HG03565 (cell line): ENCODE measurements at regions not wholly inside any gene's neighbourhood (a gene's known extent, or its start where the extent isn't known, plus 50 kb on each side); places are given as distances from the start of the nearest gene placed in this dataset.

ENCODE experiments used
- ATAC-seq: cut with Tn5 transposase; IDR thresholded peaks from one replicate; pipeline ENCODE4 v1.9.1; 2021; ENCODE audit warnings: mild to moderate bottlenecking, moderate library complexity; ENCODE audit not compliant: unreplicated experiment

- no peak for ATAC-seq
Observed at GRCh38 chr6:119590066-119590465, 240.5 kb upstream of the MAN1A1 start.

DNA sequence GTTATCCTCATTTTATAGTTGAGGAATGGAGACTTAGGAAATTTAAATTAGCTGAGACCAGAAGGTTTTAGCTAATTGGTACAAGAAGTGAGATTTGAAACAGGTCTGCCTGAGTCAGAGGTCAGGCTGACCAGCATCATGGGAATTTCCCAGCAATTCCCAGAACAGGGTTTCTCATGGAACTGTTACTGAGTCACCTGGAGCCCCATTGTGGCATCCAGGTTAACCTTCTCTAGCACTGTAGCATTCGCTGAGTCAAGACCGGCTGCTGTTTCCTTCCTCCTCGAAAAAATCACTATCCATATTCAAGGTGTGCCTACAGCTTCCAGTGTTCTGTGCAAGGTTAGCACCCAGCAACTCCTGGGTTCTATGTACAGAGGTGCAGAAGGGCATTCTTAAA, 238.0 kb upstream of the MAN1A1 start:
- no peak for ATAC-seq

DNA sequence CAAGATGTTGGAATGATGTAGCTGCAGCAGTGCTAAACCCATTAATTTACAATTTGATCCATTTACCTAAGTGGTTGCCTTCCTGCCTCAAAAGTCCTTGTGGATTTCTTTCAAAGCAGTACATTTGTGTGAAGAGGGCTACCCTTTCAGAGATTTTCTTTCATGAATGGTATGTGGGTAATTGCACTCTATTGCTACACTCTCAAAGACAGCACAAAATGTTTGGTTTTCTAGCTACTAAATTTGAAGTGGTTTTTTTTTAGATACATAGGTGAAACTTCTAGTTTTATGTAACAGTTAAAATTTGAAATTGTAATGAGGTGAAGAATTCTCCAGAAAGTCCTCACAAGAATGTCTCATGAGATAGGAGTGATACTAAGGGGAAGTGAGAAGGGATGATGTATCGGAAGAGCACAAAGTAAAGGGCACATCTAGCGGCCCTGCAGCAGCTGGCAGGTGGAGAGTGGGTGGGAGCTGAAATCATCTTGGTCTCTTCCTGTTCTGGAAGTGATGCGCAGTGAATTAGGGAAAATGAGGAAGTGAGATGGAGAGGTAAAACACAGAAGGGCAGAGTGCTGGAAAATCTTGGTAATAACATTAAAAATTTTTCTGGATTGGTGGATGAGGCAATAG, 236.8 kb upstream of the MAN1A1 start:
- peak; percentile 94 for ATAC-seq

- no peak for ATAC-seq
Observed at GRCh38 chr6:119584088-119584487, 234.5 kb upstream of the MAN1A1 start.

DNA sequence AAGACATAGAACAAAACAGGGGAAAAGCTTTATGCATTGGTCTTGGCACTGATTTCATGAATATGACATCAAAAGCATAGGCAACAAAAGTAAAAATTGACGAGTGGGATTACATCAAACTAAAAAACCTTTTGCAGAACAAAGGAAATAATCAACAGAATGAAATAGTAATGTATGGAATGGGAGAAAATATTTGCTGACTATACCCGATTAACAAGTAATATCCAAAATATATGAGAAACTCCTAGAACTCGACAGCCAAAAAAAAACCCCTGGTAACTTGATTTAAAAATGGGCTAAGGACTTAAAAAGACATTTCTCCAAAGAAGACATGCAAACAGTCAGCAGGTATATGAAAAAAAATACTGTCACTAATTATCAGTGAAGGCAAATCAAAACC, 231.7 kb upstream of the MAN1A1 start:
- no peak for ATAC-seq

GRCh38 chr6:119575721-119576120, 226.2 kb upstream of the MAN1A1 start:
- ATAC-seq: no peak

DNA sequence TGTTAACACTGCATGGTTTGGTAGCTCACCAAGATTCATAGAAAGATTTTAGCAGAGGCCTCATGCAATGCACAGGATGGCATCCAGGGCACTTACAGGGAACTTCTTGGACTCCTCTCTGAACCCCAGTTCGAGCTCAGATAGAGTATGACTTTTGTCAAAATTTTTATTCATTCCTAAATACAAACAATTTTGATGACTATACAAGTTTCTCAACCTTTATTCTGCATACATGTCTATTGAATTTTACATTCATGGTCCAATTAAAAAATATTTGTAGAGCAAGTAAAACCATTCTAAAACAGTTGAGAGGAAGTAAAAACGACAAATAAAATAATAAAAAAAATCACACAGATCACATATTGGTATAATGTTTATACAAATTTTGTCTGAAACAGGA, 219.0 kb upstream of the MAN1A1 start:
- ATAC-seq: no peak

DNA sequence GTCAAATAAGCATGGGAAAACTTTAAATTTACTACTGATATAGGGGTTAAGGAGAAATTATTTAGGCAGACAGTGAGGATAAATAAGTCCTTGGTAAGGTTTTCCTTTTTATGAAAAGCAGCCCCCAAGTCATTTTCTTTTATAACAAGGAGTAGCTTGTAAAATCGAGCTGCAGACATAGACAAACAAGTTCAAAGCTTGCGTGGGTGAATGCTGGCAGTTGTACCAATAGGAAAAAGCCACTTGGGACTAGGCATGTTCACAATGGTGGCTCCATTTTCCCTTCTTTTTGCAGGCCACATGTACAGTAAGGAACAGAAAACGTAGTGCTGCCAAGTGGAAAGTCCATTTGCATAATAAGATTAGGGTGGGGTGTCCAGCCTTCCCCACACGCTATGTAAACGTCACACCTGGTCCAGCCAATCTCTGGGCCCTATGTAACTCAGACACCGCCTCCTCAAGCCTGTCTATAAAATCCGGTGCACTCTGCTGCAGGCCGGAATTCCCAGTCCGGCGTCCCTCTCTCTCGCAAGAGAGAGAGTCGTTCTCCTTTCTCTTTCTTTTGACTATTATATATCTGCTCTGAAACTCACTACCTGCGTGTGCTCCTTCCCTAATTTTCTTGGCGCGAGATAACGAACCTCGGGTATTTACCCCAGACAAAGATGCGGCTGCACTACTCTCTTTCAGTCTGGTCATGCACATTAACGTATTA, 217.1 kb upstream of the MAN1A1 start:
- no peak for ATAC-seq

DNA sequence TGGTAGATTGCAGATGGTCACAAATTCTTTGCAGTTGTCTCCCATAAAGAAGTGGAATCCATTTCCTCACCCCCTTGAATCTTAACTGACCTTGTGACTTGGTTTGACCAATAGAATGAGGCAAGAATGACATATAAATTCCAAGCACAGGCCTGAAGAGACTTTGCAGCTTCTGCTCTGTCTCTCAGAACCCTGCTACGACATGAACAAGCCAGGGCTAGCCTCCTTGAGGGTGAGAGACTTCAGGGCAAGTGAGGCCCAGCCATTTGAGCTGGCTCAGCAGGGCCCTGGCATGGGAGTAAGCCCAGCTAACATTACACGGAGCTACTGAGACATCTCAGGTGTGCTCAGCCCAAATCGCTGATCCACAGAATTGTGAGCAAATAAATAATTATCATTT, 216.3 kb upstream of the MAN1A1 start:
- no peak for ATAC-seq

GRCh38 chr6:119562168-119562567, 212.6 kb upstream of the MAN1A1 start:
- no peak for ATAC-seq

DNA sequence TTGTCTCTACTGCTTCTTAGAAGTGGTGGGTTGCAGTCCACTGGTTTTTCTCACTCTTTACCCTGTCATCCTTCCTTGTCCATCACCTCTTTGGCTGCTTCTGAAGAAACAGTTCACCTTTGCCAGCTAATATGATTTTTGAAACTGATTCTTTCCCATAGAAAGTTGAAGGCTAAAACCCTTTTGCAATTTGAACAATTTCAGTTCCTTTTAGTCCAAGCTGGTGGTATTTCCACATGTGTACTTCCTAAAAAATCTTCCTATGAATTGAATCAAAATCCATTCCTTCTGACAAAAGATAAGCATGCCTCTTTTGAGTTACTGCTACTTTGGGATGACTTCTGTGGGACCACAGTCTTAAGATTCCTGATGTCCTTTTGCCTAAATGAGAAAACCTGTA, 210.0 kb upstream of the MAN1A1 start:
- no peak for ATAC-seq

DNA sequence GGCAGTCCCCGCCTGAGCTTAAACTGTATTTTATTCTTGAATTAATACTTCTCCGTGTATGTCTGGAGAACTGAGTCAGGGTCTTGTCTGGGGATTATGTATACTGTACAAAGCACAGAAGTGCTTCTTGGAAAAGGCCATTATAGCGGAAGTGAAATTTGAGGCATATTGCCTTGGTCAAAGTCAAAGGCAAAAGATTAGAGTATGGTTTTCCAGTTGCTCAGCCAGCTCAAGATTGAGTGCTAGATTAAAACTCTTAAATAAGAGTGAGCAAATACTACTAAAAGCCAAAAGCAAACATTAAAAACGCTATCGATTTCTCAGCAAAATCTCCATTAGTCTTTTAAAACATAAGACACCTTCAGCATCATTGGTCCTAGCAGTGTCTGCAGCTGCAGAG, 207.7 kb upstream of the MAN1A1 start:
- no peak for ATAC-seq

- ATAC-seq: no peak
Observed at GRCh38 chr6:119552021-119552420, 202.5 kb upstream of the MAN1A1 start.

- ATAC-seq: no peak
Observed at GRCh38 chr6:119547024-119547423, 197.5 kb upstream of the MAN1A1 start.

DNA sequence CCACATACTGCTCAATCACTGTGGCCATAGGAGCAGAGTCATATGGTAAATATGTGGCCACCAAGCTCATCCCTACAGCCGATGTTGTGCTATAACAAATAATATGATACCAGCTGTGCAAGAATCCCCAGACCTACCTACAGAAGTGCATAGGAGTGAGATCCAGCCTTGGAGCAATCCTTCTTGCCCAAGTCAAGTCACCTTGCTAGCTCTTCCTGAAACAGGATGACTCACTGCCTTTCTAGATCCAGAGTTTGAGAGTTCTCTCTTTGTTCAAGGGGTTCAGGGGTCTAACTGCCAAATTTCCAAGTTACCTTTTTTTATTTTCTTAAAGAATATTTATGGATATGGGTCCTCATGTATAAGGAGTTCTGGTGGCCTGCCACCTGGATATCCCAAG, 195.7 kb upstream of the MAN1A1 start:
- no peak for ATAC-seq

DNA sequence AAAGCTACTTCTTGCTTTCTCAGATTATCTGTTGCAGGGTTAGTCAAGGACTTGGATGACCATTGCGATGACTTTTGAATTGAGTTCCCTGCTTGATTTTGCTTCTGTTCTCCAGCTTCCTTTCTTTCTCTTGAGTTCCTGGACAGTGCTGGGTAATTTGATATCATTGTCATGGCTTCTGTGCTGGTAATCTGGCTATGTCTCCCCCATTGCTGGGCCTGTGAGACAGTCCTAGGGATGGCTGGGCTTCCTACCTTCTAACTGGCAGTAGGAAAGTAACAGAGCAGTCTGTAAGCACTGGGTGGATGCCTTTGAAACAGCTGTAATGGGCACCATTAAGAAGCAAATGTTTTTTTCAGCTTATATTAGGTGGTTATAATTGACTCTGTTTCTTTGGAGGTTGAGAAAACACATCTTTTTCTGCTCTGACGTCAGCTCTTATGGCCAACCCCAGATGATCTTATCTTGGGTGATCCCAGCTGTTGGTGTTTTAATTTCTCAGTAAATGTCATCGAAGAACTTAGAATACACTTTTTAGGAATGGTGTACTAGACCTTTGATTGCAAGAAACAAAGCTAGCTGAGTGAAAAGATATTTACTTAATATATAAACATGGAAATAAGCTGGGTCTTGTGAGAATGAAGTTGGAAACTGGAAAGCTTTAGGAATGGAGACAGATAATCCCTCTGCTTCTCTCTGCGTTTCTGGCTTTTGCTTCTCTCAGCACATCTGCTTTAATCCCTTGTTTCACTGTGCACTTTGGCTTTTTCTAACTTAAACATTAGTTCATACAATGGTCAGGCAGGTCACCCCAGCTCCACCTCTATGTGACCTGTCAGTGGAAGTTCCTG, 195.0 kb upstream of the MAN1A1 start:
- no peak for ATAC-seq

DNA sequence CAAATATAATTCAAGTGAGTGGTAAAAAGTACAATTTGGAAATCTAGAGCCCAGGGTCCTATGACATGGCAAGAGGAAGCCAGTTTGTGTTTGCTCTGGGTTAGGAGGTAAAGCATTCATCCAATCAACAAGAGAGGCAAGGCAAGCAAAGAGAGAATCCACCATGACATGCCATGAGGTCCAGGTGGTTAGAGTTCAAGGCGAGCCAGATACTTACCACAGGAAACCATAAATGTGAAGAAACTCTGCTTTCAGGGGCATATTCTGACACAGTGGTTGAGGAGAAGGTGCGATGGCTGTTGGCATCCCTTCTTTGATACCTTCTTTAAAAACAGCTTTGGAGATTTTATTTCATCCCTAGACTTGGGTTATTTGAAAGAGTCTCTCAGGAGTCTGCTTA, 193.8 kb upstream of the MAN1A1 start:
- no peak for ATAC-seq

DNA sequence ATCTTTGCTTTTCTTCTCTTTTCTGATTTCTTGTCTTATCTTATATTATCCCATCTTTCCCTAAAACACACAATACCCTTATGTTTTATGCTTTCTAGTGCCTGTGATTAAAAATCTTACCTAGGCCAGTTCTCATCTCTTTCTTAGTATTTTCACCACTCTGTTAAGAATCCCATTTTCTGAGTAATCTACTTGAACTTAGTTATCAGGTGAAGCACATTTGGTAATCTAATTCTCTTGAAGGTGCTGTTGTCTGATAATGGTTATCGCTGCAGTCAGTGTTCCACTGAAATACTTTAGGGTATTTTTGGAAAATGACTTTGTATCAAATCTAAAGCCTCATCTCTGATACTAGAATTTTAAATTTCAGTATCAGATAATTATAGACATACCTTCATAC, 192.5 kb upstream of the MAN1A1 start:
- no peak for ATAC-seq

DNA sequence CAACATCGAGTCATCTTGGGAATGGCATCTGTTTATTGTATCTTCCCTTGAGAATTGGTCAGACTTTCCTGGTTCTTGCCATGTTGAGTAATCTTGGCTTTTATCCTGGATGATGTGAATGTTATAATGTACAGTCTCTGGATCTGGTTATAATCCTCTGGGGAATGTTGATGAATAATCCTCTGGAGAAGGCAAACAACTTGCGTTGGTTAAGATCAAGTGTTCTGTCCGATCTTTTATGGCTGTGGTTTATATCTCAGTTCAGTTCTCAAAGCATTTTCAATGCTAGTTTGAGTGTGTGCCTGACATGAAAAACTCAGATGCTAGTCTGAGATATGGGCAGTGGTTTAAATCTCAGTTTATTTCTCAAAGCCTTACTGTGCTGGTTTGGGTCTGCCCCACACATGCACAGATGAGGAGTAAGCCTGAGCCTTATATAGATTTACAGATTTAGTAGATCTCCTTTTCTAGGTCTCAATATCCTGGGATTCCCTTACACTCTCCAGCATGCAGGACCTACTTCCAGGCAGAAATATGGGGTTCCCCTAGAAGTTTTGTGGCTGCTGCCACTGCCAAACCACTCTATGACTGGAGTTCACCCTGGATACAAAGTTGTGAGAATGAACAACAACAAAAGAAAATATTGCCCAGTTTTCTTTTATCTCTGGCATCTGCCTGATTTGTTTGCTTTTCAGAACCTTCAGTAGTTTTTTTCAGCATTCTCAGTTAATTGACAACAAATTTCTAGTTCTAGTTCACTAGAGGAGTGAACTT, 191.8 kb upstream of the MAN1A1 start:
- no peak for ATAC-seq

DNA sequence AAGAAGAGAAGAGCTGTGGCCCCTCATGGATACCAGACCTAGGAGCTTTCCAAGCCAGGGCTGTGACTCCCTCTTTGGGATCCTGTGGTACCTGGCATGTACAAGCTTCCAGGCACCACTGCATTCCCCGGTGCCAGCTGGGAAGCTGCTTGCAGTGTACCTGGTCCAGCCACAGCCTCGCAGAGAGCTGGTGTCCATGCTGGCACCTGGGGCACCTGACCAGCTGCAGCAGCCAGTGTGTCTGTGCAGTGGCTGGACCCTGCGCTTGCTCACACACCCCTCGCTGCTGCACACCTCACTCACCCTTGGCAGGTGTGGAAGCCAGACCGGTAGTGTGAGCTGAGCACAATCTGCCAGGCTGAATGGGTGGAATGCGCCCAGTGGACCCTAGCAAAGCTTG, 190.9 kb upstream of the MAN1A1 start:
- ATAC-seq: no peak

DNA sequence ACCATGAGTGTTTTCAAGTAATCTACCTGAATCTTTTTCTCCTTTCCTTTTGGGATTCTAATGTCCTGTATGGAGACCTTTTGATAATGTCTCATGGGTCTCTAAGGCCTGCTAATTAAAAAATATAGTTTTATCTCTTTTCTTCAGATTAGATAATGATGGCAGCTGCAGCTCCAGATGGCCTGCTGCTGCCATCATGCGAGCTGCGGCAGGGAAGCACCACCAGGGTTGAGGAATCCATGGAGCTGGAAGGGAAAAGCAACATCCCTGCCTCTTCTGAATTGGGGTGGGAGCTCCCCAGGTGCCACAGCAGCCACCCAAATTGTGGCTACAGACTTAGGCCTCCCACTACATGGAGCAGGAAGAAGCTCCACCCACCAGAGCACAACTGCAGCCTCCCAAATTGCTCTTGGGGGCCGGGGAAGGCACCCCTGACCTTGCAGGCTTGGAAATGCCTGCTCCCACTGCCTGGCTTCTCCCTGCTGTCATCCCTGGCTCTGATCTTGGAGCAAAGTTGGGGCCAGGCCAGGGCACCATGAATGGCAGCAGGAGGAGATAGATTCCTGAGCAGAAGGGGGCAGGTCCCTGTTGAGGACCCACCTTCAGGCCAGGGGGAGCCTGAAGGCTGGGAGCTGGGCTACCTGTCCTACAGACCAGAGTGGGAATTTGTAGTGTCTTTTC, 189.6 kb upstream of the MAN1A1 start:
- no peak for ATAC-seq
